ENCODE measurements at regions not wholly inside any gene's neighbourhood (a gene's known extent, or its start where the extent isn't known, plus 50 kb on each side); places are given as distances from the start of the nearest gene placed in this dataset.

DNA sequence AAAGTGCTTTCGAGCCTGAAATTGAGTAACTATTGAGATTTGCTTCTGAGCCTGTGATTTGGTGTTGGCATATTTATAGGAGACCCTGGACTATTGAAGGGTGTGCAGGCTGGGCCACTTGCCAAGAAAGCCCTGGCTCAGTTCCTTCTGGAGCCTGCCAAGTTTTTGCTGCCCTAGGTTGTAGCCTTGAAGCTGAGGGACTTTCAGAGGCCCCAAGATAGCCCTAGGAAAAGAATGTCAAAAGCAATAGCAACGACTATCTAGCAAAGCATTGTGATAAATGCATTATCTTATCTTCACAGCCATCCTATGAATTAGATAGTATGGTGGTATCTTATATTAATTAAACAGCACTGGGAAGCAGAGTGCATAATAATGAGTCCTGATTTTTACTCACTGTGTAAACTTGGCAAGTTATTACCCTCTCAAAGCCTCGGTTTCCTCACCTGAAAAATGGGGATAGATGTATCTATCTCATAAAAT, 473.7 kb upstream of the PODXL start:
- ChIA-PET CTCF (no interaction called here), POLR2A (ENCODE audit: unreplicated experiment) (no interaction called here)
- no peak overlapping the region for H3K4me2 ChIP-seq (ENCODE audit: low read depth, low read length)
- no peak overlapping the region for H4K91ac ChIP-seq (ENCODE audit: insufficient read depth, low read depth, low read length)
- ATAC-seq (ENCODE audit: low read depth) (no peak), DNase-seq (no peak)
- H3K79me1 ChIP-seq (ENCODE audit: low read depth in 1 of 2, low read length in 2 of 2), result no peaks in the 10 kb centered on the region
- no peaks in the 10 kb centered on the region for H4K20me1 ChIP-seq (ENCODE audit: insufficient read depth, low read length)
- H2AFZ ChIP-seq (replicated peaks; ENCODE audit: low read length, poor library complexity), result no peak overlapping the region
- H3K9me1 ChIP-seq (ENCODE audit: insufficient read depth, low read length), result no peaks in the 10 kb centered on the region
- dilution Hi-C loops (cut with HindIII; ENCODE audit: low sequenced_read_pairs, unreplicated experiment) (no loop called here), intact Hi-C loops (cut with micrococcal nuclease) (no loop called here), in situ Hi-C loops (cut with MboI; ENCODE audit: low sequenced_read_pairs) (no loop called here)
- H3K27ac ChIP-seq (ENCODE audit: insufficient read depth, low read length), result no peak overlapping the region
- no peak overlapping the region for H3K56ac ChIP-seq (ENCODE audit: extremely low read depth, insufficient read depth, low read length)
- no peak overlapping the region for H3K14ac ChIP-seq (replicated peaks; ENCODE audit: low read depth, low read length)
- no peak overlapping the region for H3K23ac ChIP-seq (ENCODE audit: low read depth, low read length)
- no peaks in the 10 kb centered on the region for H3K27me3 ChIP-seq (ENCODE audit: control insufficient read depth, insufficient read depth, low read length)
- H2AK5ac ChIP-seq (ENCODE audit: low read depth, low read length), result no peak overlapping the region
- no peak overlapping the region for H3K9ac ChIP-seq (ENCODE audit: low read depth, low read length)
- no peaks in the 10 kb centered on the region for H3K36me3 ChIP-seq (ENCODE audit: control insufficient read depth, insufficient read depth, low read length)
- H2BK20ac ChIP-seq (ENCODE audit: low read depth, low read length), result no peak overlapping the region
- BruUV-seq (replicated peaks), result no TSS peak
- H2BK5ac ChIP-seq (ENCODE audit: low read depth, low read length, poor library complexity, severe bottlenecking), result no peak overlapping the region
- H3K9me3 ChIP-seq (ENCODE audit: control insufficient read depth, insufficient read depth, low read length), result no peaks in the 10 kb centered on the region
- TF ChIP-seq BHLHE40 (IDR thresholded peaks at IDR 0.05; ENCODE audit: low read depth, low read length), result no peak
- H2AK9ac ChIP-seq (replicated peaks; ENCODE audit: low read depth, low read length, poor library complexity), result no peak overlapping the region
- no peak overlapping the region for H3K18ac ChIP-seq (ENCODE audit: low read depth, low read length)
- H3K4me1 ChIP-seq (ENCODE audit: control insufficient read depth, insufficient read depth, low read length), result no peaks in the 10 kb centered on the region
- no peak overlapping the region for H2BK15ac ChIP-seq (ENCODE audit: low read depth, low read length)
- no peak overlapping the region for H4K5ac ChIP-seq (ENCODE audit: low read depth, low read length)
- no peak overlapping the region for H3K4ac ChIP-seq (ENCODE audit: low read depth, low read length)
- WGBS, 2 experiments (ENCODE audit: extremely low coverage in 2 of 2, insufficient read length in 1 of 2), result no CpG with 5 or more reads among the region's 3 CpGs
- H4K8ac ChIP-seq (ENCODE audit: low read depth in 2 of 2, low read length in 2 of 2), result no peak overlapping the region
- no peak overlapping the region for H3K4me3 ChIP-seq (ENCODE audit: insufficient read depth, low read depth, low read length)
- H2BK120ac ChIP-seq (ENCODE audit: low read depth, low read length), result no peak overlapping the region

All from IMR-90 (cell line).